Smooth muscle cell of the brain vasculature (primary cell): ENCODE measurements at regions not wholly inside any gene's neighbourhood (a gene's known extent, or its start where the extent isn't known, plus 50 kb on each side); places are given as distances from the start of the nearest gene placed in this dataset.
"Not testable (repeated sequence)": the region's sequence is repeated elsewhere in the genome, so short reads cannot be mapped to it uniquely, and the experiment has no call there.

Source experiments
- DNase-seq: peaks from one replicate; pipeline ENCODE4 v3.0.0-alpha.2; 2012; ENCODE audit warnings: low read depth, low spot score

DNA sequence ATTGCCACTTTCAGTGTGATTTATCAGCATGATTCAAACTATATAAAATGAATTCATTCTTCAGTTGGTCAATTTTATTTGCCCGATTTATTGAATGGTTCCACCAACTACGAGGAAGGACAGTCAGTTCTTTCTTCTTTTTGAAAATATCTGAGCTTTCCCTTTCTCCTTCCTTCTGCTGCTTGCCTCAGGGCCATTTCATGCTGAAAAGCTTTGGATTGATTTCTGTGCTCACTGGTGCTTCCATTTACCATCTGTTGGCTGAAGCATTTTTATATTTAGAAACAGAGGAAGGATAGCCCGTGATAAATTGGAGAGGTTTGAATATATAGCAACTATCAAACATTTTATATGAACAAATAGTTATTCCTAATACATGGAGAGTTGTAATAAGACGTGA is 68.9 kb upstream of the ADAMTS5 start:
- DNase-seq, result no peak

DNA sequence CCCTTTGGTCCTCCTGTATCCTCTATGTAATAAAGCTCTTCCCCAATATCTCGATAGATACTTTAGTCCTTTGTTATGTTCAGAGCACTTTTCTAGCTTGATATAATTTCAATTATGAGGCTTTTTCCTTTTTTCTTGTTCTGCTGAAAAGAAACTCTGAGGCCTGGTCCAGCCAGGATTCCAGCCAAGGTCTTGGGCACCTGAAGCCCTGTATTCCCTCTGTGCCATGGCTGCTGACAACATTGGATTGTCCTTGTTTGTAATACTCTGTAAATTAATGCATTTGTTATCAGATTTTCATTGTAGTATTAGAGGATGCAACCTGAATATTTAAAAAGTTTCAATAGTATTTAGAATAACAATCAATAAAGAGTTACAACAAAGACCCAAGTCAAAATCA is 67.9 kb upstream of the ADAMTS5 start:
- no peak for DNase-seq

DNA sequence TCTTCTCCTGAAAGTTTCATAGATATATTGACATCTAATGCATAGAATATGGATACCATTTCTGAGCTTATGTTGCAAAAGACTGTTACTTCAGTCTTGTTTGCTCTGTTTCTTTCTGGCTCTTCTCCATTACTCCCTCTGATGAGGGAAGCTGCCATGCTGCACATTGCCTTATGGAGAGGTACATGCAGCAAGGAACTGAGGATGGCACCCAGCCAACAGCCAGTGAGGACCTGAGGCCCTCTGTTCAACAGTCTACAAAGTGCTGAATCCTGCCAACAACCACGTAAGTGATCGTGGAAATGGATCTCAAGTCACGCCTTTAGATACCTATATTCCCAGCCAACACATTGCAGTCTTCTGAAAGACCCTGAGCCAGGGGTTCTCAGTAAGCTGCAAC is 66.6 kb upstream of the ADAMTS5 start:
- DNase-seq, result no peak

DNA sequence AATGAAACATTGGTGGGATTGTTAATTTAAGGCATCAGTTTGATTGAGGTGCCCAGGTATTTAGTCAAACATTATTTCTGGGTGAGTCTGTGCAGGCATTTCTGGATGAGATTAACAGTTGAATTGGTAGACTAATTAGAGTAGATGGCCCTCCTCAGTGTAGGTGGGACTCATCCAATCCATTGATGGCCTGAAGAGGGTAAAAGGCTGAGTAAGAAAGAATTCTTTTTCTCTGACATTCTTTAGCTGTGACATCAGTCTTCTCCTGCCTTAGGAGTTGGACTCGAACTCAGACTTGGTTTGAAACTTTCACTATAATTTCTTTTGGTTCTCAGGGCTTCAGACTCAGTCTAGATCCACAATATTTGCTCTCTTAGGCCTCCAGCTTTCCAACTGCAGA is 59.6 kb upstream of the ADAMTS5 start:
- no peak for DNase-seq

DNA sequence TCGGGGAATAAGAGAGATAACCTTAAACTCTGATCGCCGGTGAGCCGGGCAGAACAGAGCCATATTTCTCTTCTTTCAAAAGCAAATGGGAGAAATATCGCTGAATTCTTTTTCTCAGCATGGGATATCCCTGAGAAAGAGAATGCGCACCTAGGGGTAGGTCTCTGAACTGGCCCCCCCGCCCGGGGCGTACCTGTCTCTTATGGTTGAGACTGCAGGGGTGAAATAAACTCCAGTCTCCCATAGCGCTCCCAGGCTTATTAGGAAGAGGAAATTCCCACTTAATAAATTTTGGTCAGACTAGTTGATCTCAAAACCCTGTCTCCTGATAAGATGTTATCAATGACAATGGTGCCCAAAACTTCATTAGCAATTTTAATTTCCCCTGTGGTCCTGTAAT is 58.8 kb upstream of the ADAMTS5 start:
- not testable (repeated sequence) for DNase-seq

DNA sequence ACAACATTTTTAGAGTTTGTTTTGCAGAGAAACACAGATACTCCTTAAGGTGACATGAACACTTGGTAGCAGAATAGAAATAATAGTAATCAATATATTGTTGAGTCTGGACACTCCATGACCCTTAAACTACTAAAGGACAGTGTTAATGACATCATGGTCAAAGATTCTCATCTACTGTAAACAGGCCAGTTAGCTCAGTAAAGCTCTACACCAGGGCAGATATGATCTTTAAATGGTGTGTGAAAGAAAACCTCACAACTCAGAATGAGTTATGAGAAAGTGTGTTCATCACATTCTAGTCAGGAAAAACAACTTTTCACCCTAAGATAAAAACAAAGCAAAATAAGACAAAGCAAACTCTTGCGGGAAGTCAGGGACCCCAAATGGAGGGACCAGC is 58.1 kb upstream of the ADAMTS5 start:
- DNase-seq, result no peak

DNA sequence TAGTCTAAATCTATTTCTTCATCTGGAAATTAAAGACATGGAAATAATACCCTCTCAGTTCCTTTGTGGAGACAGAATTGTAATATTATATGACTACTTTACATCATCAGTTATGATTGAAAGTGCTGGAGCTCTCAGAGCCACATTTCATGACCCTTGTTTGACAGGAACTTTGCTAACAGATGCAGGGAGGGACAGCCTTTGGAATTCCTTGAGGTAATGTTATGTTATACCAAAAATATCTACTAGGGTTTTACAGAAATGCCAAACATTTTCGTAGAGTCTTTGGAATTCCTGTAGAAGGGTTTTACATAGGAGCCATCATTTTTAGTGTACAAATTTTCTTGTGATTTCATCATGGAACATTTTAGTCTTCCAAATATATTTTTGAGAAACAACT is 57.4 kb upstream of the ADAMTS5 start:
- no peak for DNase-seq

DNA sequence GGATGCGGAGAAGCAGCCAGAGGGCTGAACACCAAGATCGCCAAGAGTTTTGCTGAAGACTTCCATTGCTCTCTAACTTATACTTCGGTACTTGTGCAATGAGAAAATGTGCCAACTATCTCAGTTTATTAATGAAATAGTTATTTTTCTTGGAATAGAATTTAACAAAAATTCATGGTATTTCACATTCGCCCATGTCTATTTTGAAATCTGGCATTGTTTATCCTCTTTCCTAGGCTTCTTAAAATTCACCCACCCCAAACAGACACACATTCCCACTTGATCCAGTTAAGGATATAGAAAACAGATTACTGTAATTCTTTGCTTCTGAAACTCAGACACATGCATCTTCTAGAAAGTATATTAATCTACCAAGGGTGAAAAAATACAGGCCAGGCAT is 56.3 kb upstream of the ADAMTS5 start:
- DNase-seq, result no peak

DNA sequence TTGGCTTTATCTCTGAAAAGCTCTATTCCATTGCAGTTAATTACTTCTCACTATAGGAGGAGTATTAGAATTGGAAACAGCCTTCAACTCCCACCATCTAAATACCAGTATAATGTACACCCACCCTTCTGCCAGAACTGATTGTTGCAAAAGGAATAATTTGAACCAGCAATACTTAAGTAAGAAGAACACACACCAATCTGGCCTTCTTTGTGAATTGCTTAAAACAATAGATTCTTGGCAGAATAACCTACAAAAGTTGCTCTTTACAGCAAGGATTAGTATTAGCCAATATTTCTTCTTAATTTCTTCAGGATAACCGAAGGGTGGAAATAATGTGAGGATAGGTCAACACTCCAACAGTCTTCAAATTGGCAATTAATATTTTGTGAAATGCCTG is 54.9 kb upstream of the ADAMTS5 start:
- no peak for DNase-seq

DNA sequence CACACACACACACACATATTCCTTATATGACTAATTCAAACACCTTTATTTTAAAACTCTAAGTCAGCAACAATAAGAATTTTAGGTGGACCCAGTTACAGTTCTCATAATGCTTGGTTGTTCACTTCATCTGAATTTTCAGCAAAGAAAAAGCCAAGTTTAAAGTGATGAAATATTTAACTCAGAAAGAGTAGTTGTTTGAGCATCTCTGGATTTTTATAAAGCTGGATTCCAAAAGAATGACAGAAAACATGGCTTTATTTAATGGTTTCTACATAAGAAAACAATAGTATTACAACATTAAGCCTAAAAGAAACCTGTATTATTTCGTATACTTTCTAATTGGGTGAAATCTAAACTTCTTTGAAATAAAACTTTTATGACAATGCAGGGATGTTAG is 54.2 kb upstream of the ADAMTS5 start:
- DNase-seq, result no peak

DNA sequence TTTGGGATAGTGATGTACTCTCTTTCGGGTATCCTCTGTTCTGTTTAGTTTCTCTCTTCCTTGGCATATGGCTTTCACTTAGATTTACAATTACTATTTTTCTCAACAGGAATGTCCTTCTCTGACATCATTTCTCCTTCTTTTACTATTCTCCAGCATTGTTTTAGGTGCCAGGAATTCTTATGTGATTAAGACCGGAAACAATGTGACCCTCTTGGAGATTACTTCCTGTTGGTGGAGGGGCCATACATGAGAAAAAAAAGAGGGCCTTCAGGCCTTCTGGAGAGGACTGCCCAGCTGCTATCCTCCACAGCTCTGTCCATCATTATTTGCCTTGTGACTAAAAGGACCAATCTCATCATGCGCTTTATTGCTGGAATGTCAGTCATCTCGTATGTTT is 50.4 kb upstream of the ADAMTS5 start:
- no peak for DNase-seq
